ENCODE measurements at regions not wholly inside any gene's neighbourhood (a gene's known extent, or its start where the extent isn't known, plus 50 kb on each side); places are given as distances from the start of the nearest gene placed in this dataset.

GRCh38 chr2:6381326-6381725 is 484.4 kb downstream of the CMPK2 start:
- Histone ChIP-seq H3K27me3 (ENCODE audit: insufficient read depth, low read length) (no peaks in the 10 kb centered on the region), H3K9ac (ENCODE audit: low read depth, low read length) (no peak overlapping the region), H3K4me3 (ENCODE audit: low read length) (no peak overlapping the region), H3K27ac (ENCODE audit: low read length) (no peak overlapping the region), H3K9me3 (ENCODE audit: insufficient read depth, low read depth, low read length) (no peaks in the 10 kb centered on the region; the same call in 1 of the 2 replicates), H3K36me3 (ENCODE audit: insufficient read depth, low read depth, low read length) (no peaks in the 10 kb centered on the region), H3K4me1 (ENCODE audit: insufficient read depth, low read length) (no peaks in the 10 kb centered on the region)

- Histone ChIP-seq H3K4me1 (ENCODE audit: insufficient read depth, low read length) (no peaks in the 10 kb centered on the region), H3K4me3 (ENCODE audit: low read length) (no peak overlapping the region), H3K27me3 (ENCODE audit: insufficient read depth, low read length) (no peaks in the 10 kb centered on the region), H3K9me3 (ENCODE audit: insufficient read depth, low read depth, low read length) (no peaks in the 10 kb centered on the region), H3K27ac (ENCODE audit: low read length) (no peak overlapping the region), H3K9ac (ENCODE audit: low read depth, low read length) (no peak overlapping the region), H3K36me3 (ENCODE audit: insufficient read depth, low read depth, low read length) (no peaks in the 10 kb centered on the region)
Measured at GRCh38 chr2:6384341-6384740, 481.4 kb downstream of the CMPK2 start.

GRCh38 chr2:6392354-6392753 is 473.4 kb downstream of the CMPK2 start:
- H3K9me3 ChIP-seq (ENCODE audit: insufficient read depth, low read depth, low read length): no peaks in the 10 kb centered on the region
- H3K4me1 ChIP-seq (ENCODE audit: insufficient read depth, low read length): no peaks in the 10 kb centered on the region
- no peak overlapping the region for H3K4me3 ChIP-seq (ENCODE audit: low read length)
- no peak overlapping the region for H3K9ac ChIP-seq (ENCODE audit: low read depth, low read length)
- no peaks in the 10 kb centered on the region for H3K27me3 ChIP-seq (ENCODE audit: insufficient read depth, low read length)
- H3K36me3 ChIP-seq (ENCODE audit: insufficient read depth, low read depth, low read length): no peaks in the 10 kb centered on the region
- H3K27ac ChIP-seq (ENCODE audit: low read length): no peak overlapping the region

DNA sequence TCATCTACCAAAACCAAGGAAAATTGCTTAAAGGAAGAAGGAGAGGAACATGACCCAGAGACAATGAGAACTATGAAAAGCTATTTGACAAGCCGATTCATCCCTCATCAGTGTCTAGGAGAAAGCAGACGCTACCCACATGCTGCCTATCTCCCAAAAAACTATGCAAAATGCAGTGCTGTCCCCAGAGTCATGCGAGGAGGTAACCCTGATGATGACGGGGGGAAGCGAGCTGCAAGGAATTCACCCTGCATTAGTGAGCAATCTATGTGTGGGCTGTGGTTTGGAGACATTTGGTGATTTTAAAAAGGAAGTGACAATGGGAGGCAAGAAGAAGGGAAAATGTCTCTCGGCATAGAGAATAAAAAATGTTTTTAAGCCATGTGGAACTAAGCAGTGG is 472.7 kb downstream of the CMPK2 start:
- Histone ChIP-seq H3K9me3 (ENCODE audit: insufficient read depth, low read depth, low read length) (no peaks in the 10 kb centered on the region), H3K9ac (ENCODE audit: low read depth, low read length) (no peak overlapping the region), H3K4me3 (ENCODE audit: low read length) (no peak overlapping the region), H3K36me3 (ENCODE audit: insufficient read depth, low read depth, low read length) (no peaks in the 10 kb centered on the region), H3K4me1 (ENCODE audit: insufficient read depth, low read length) (no peaks in the 10 kb centered on the region), H3K27me3 (ENCODE audit: insufficient read depth, low read length) (no peaks in the 10 kb centered on the region), H3K27ac (ENCODE audit: low read length) (no peak overlapping the region)

DNA sequence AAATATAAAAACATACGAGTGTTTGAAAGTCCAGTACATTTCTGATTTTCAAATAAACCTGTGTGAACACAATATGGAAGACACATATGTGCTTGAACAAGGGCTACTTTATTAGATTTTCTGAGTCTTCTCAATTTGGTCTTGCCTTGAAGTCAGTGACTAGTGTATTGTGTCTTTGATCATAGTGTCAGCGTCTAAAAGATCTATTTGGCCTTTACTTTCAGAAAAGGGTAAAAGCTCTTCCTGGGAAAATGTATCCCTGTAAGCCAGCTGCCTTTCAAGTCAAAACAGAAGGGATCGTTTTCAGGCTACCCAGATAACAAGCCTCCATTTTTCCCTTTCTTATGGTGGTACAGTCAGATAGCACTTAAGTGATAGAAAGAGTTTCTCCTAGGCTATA is 471.9 kb downstream of the CMPK2 start:
- Histone ChIP-seq H3K27ac (ENCODE audit: low read length) (no peak overlapping the region), H3K9me3 (ENCODE audit: insufficient read depth, low read depth, low read length) (no peaks in the 10 kb centered on the region), H3K36me3 (ENCODE audit: insufficient read depth, low read depth, low read length) (no peaks in the 10 kb centered on the region), H3K9ac (ENCODE audit: low read depth, low read length) (no peak overlapping the region), H3K4me3 (ENCODE audit: low read length) (no peak overlapping the region), H3K27me3 (ENCODE audit: insufficient read depth, low read length) (no peaks in the 10 kb centered on the region), H3K4me1 (ENCODE audit: insufficient read depth, low read length) (no peaks in the 10 kb centered on the region)

- Histone ChIP-seq H3K27me3 (ENCODE audit: insufficient read depth, low read length) (no peaks in the 10 kb centered on the region), H3K4me3 (ENCODE audit: low read length) (no peak overlapping the region), H3K9me3 (ENCODE audit: insufficient read depth, low read depth, low read length) (no peaks in the 10 kb centered on the region), H3K27ac (ENCODE audit: low read length) (no peak overlapping the region), H3K9ac (ENCODE audit: low read depth, low read length) (no peak overlapping the region), H3K4me1 (ENCODE audit: insufficient read depth, low read length) (no peaks in the 10 kb centered on the region), H3K36me3 (ENCODE audit: insufficient read depth, low read depth, low read length) (no peaks in the 10 kb centered on the region)
Measured at GRCh38 chr2:6394276-6394675, 471.4 kb downstream of the CMPK2 start.

- no peaks in the 10 kb centered on the region for H3K36me3 ChIP-seq (ENCODE audit: insufficient read depth, low read depth, low read length)
- H3K4me1 ChIP-seq (ENCODE audit: insufficient read depth, low read length): no peaks in the 10 kb centered on the region
- H3K9ac ChIP-seq (ENCODE audit: low read depth, low read length): no peak overlapping the region
- H3K27ac ChIP-seq (ENCODE audit: low read length): no peak overlapping the region
- no peaks in the 10 kb centered on the region for H3K9me3 ChIP-seq (ENCODE audit: insufficient read depth, low read depth, low read length)
- H3K27me3 ChIP-seq (ENCODE audit: insufficient read depth, low read length): no peaks in the 10 kb centered on the region
- H3K4me3 ChIP-seq (ENCODE audit: low read length): no peak overlapping the region
Measured at GRCh38 chr2:6398421-6398820, 467.3 kb downstream of the CMPK2 start.

DNA sequence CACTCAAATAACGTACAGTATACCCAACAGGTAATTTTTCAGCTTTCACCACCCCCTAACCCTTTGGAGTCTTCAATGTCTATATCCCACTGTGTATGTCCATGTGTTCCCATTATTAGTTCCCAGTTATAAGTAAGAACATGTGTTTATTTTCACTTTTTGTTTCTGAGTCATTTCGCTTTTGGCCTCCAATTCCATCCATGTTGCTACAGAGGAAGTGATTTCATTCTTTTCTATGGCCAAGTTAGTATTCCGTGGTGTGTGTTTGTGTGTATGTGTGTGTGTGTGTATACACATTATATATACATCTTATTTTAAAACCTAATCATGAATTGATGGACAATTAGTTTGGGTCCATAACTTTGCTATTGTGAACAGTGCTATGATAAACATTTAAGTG is 464.4 kb downstream of the CMPK2 start:
- no peaks in the 10 kb centered on the region for H3K36me3 ChIP-seq (ENCODE audit: insufficient read depth, low read depth, low read length)
- H3K4me1 ChIP-seq (ENCODE audit: insufficient read depth, low read length): no peaks in the 10 kb centered on the region
- no peaks in the 10 kb centered on the region for H3K9me3 ChIP-seq (ENCODE audit: insufficient read depth, low read depth, low read length)
- H3K27me3 ChIP-seq (ENCODE audit: insufficient read depth, low read length): no peaks in the 10 kb centered on the region
- no peak overlapping the region for H3K4me3 ChIP-seq (ENCODE audit: low read length)
- H3K27ac ChIP-seq (ENCODE audit: low read length): no peak overlapping the region
- no peak overlapping the region for H3K9ac ChIP-seq (ENCODE audit: low read depth, low read length)

- Histone ChIP-seq H3K4me1 (ENCODE audit: insufficient read depth, low read length) (no peaks in the 10 kb centered on the region), H3K9me3 (ENCODE audit: insufficient read depth, low read depth, low read length) (no peaks in the 10 kb centered on the region), H3K9ac (ENCODE audit: low read depth, low read length) (no peak overlapping the region), H3K27ac (ENCODE audit: low read length) (no peak overlapping the region), H3K4me3 (ENCODE audit: low read length) (no peak overlapping the region), H3K27me3 (ENCODE audit: insufficient read depth, low read length) (no peaks in the 10 kb centered on the region), H3K36me3 (ENCODE audit: insufficient read depth, low read depth, low read length) (no peaks in the 10 kb centered on the region)
Measured at GRCh38 chr2:6408057-6408456, 457.6 kb downstream of the CMPK2 start.

GRCh38 chr2:6410313-6410712 is 455.4 kb downstream of the CMPK2 start:
- no peaks in the 10 kb centered on the region for H3K4me1 ChIP-seq (ENCODE audit: insufficient read depth, low read length)
- H3K27me3 ChIP-seq (ENCODE audit: insufficient read depth, low read length): no peaks in the 10 kb centered on the region
- H3K4me3 ChIP-seq (ENCODE audit: low read length): no peak overlapping the region
- no peaks in the 10 kb centered on the region for H3K9me3 ChIP-seq (ENCODE audit: insufficient read depth, low read depth, low read length)
- no peaks in the 10 kb centered on the region for H3K36me3 ChIP-seq (ENCODE audit: insufficient read depth, low read depth, low read length)
- H3K27ac ChIP-seq (ENCODE audit: low read length): no peak overlapping the region
- no peak overlapping the region for H3K9ac ChIP-seq (ENCODE audit: low read depth, low read length)

GRCh38 chr2:6412533-6413091 is 453.1 kb downstream of the CMPK2 start:
- H3K36me3 ChIP-seq (ENCODE audit: insufficient read depth, low read depth, low read length): no peaks in the 10 kb centered on the region
- H3K27me3 ChIP-seq (ENCODE audit: insufficient read depth, low read length): no peaks in the 10 kb centered on the region
- no peaks in the 10 kb centered on the region for H3K4me1 ChIP-seq (ENCODE audit: insufficient read depth, low read length)
- no peak overlapping the region for H3K4me3 ChIP-seq (ENCODE audit: low read length)
- H3K27ac ChIP-seq (ENCODE audit: low read length): no peak overlapping the region
- H3K9ac ChIP-seq (ENCODE audit: low read depth, low read length): no peak overlapping the region
- H3K9me3 ChIP-seq (ENCODE audit: insufficient read depth, low read depth, low read length): no peaks in the 10 kb centered on the region; the same call in 1 of the 2 replicates

DNA sequence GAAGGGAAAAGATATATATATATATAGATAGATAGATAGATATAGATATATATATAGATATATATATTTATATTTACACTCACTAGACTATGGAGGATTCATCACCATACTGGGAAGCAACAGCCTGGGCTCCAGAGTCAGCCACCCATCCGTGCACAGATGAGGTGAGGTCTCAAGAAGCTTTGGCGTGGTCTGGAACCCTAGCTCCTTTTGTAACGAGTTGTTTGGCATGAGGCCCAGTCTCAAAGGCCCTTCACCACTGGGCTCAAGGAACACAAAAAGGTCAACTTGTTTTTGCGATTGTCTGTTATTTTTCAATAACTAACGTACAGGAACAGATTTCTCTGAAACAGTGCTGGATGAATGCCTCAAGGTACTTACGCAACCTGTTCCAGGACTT is 448.7 kb downstream of the CMPK2 start:
- no peak overlapping the region for H3K27ac ChIP-seq (ENCODE audit: low read length)
- H3K4me3 ChIP-seq (ENCODE audit: low read length): no peak overlapping the region
- no peaks in the 10 kb centered on the region; the same call in 1 of the 2 replicates for H3K9me3 ChIP-seq (ENCODE audit: insufficient read depth, low read depth, low read length)
- no peaks in the 10 kb centered on the region for H3K27me3 ChIP-seq (ENCODE audit: insufficient read depth, low read length)
- H3K36me3 ChIP-seq (ENCODE audit: insufficient read depth, low read depth, low read length): no peaks in the 10 kb centered on the region
- H3K4me1 ChIP-seq (ENCODE audit: insufficient read depth, low read length): no peaks in the 10 kb centered on the region; the same call in 1 of the 2 replicates
- no peak overlapping the region for H3K9ac ChIP-seq (ENCODE audit: low read depth, low read length)
